ENCODE measurements at regions not wholly inside any gene's neighbourhood (a gene's known extent, or its start where the extent isn't known, plus 50 kb on each side); places are given as distances from the start of the nearest gene placed in this dataset.

DNA sequence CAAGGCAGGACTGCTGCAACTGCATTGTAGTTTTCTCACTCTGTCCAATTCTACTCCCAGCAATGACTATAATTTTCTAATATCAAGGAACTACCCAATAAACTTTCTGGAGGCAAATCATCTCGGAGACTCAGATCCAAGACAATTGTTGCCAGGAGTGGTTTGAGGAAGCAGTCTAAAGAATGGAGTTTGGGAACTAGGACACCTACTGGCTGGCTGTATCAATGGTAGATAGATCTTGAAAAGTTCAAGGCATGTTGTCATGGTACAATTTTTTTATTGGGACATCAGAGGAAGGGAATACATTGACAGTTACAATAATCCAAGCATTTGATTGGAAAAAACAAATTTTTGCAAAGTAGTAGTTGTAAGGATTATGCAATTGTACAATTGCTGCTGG is 648.3 kb upstream of the SLITRK6 start:
- Histone ChIP-seq H3K4me3 (no peak overlapping the region), H3K9me3 (no peaks in the 10 kb centered on the region), H3K36me3 (ENCODE audit: low read depth) (no peaks in the 10 kb centered on the region), H3K4me1 (ENCODE audit: low read depth) (no peaks in the 10 kb centered on the region)
- ATAC-seq (no peak), DNase-seq (no peak)
- TF ChIP-seq CTCF (IDR thresholded peaks at IDR 0.05) = no peak
- intact Hi-C loops (cut with DNase I, micrococcal nuclease) = no loop called here

DNA sequence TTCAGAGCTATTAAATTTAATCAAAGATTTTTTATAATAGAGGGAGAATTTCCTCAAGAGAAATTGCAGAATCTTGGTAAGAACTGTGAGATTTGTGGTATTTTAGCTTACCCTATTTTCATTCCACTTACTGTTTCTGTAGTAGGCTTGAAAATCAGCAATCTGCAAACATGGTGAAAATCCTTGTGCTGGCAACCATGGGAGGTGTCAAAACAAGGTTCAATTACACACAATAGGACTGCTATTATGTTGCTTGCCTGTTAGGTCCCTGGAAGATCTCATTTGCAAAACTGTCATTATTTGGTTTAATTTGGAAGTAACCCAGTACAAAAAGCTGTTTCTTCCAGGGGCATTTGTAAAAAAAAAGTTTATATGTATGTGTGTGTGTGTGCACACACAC is 662.8 kb upstream of the SLITRK6 start:
- no peak for TF ChIP-seq CTCF (IDR thresholded peaks at IDR 0.05)
- ATAC-seq (no peak), DNase-seq (no peak)
- no peak overlapping the region for H3K4me3 ChIP-seq
- peaks cover 2% of the 10 kb centered on the region for H3K9me3 ChIP-seq
- intact Hi-C loops (cut with DNase I, micrococcal nuclease) = no loop called here
- no peaks in the 10 kb centered on the region for H3K4me1 ChIP-seq (ENCODE audit: low read depth)
- H3K36me3 ChIP-seq (ENCODE audit: low read depth) = no peaks in the 10 kb centered on the region

- Histone ChIP-seq H3K4me3 (no peak overlapping the region), H3K36me3 (ENCODE audit: low read depth) (no peaks in the 10 kb centered on the region), H3K9me3 (peaks cover 2% of the 10 kb centered on the region), H3K4me1 (ENCODE audit: low read depth) (no peaks in the 10 kb centered on the region)
- no peak for ATAC-seq
- intact Hi-C loops (cut with DNase I, micrococcal nuclease) = no loop called here
- no peak for DNase-seq
- TF ChIP-seq CTCF (IDR thresholded peaks at IDR 0.05) = no peak
Measured at GRCh38 chr13:86464193-86464592, 665.0 kb upstream of the SLITRK6 start.

GRCh38 chr13:86474971-86475370 is 675.8 kb upstream of the SLITRK6 start:
- Histone ChIP-seq H3K36me3 (ENCODE audit: low read depth) (no peaks in the 10 kb centered on the region), H3K4me3 (no peak overlapping the region), H3K4me1 (ENCODE audit: low read depth) (no peaks in the 10 kb centered on the region), H3K9me3 (no peaks in the 10 kb centered on the region)
- ATAC-seq = no peak
- DNase-seq = no peak
- intact Hi-C loops (cut with DNase I, micrococcal nuclease) = no loop called here
- no peak for TF ChIP-seq CTCF (IDR thresholded peaks at IDR 0.05)

DNA sequence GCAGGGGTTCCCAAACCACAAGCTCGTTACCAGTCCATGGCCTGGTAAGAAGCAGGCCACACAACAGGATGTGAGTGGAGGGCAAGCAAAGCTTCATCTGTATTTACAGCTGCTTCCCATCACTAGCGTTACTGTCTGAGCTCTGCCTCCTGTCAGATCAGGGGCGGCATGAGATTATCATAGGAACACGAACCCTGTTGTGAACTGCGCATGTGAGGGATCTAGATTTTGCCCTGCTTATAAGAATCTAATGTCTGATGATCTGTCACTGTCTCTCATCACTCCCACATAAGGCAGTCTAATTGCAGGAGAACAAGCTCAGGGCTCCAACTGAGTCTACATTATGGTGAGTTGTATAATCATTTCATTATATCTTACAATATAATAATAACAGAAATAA is 677.4 kb upstream of the SLITRK6 start:
- Histone ChIP-seq H3K9me3 (no peaks in the 10 kb centered on the region), H3K4me1 (ENCODE audit: low read depth) (no peaks in the 10 kb centered on the region), H3K36me3 (ENCODE audit: low read depth) (no peaks in the 10 kb centered on the region), H3K4me3 (no peak overlapping the region)
- TF ChIP-seq CTCF (IDR thresholded peaks at IDR 0.05) = no peak
- DNase-seq (no peak), ATAC-seq (no peak)
- intact Hi-C loops (cut with DNase I, micrococcal nuclease) = no loop called here

GRCh38 chr13:86486582-86486981 is 687.4 kb upstream of the SLITRK6 start:
- Histone ChIP-seq H3K4me3 (no peak overlapping the region), H3K9me3 (no peaks in the 10 kb centered on the region), H3K4me1 (ENCODE audit: low read depth) (no peaks in the 10 kb centered on the region), H3K36me3 (ENCODE audit: low read depth) (no peaks in the 10 kb centered on the region)
- ATAC-seq (no peak), DNase-seq (no peak)
- intact Hi-C loops (cut with DNase I, micrococcal nuclease) = no loop called here
- TF ChIP-seq CTCF (IDR thresholded peaks at IDR 0.05) = no peak

Measured in mucosa of descending colon (tissue), 3 donors.